GM21526 (cell line): ENCODE measurements at regions not wholly inside any gene's neighbourhood (a gene's known extent, or its start where the extent isn't known, plus 50 kb on each side); places are given as distances from the start of the nearest gene placed in this dataset.
A peak's percentile ranks its signal among the peaks of the same experiment; 100 is the strongest.
"Not testable (repeated sequence)": the region's sequence is repeated elsewhere in the genome, so short reads cannot be mapped to it uniquely, and the experiment has no call there.

ENCODE experiments used
- ATAC-seq: cut with Tn5 transposase; IDR thresholded peaks from one replicate; pipeline ENCODE4 v1.9.1; 2021; ENCODE audit warnings: moderate library complexity; ENCODE audit not compliant: unreplicated experiment, low FRiP score

- not testable (repeated sequence) for ATAC-seq
Measured at GRCh38 chr12:14032191-14032590, 50.8 kb upstream of the GRIN2B start.

- no peak for ATAC-seq
Measured at GRCh38 chr12:14043776-14044175, 62.4 kb upstream of the GRIN2B start.

GRCh38 chr12:14048941-14049545 lies 67.6 kb upstream of the GRIN2B start:
- no peak for ATAC-seq

GRCh38 chr12:14057895-14058294 lies 76.5 kb upstream of the GRIN2B start:
- ATAC-seq = no peak

GRCh38 chr12:14058717-14059116 lies 77.3 kb upstream of the GRIN2B start:
- ATAC-seq = no peak

- ATAC-seq = no peak
Measured at GRCh38 chr12:14059548-14059947, 78.1 kb upstream of the GRIN2B start.

GRCh38 chr12:14065616-14066015 lies 84.2 kb upstream of the GRIN2B start:
- no peak for ATAC-seq

- no peak for ATAC-seq
Measured at GRCh38 chr12:14066021-14066420, 84.6 kb upstream of the GRIN2B start.

- no peak for ATAC-seq
Measured at GRCh38 chr12:14068961-14069360, 87.6 kb upstream of the GRIN2B start.

- ATAC-seq = no peak
Measured at GRCh38 chr12:14071833-14072232, 90.4 kb upstream of the GRIN2B start.

- ATAC-seq = no peak
Measured at GRCh38 chr12:14072987-14073386, 91.6 kb upstream of the GRIN2B start.

- no peak for ATAC-seq
Measured at GRCh38 chr12:14075797-14076393, 94.5 kb upstream of the GRIN2B start.

GRCh38 chr12:14076538-14076937 lies 95.1 kb upstream of the GRIN2B start:
- ATAC-seq = no peak

- no peak for ATAC-seq
Measured at GRCh38 chr12:14086838-14087237, 105.4 kb upstream of the GRIN2B start.

- ATAC-seq = no peak
Measured at GRCh38 chr12:14099994-14100393, 118.6 kb upstream of the GRIN2B start.

GRCh38 chr12:14101556-14101955 lies 120.2 kb upstream of the GRIN2B start:
- not testable (repeated sequence) for ATAC-seq

- peak; percentile 98 for ATAC-seq
Measured at GRCh38 chr12:14111230-14111865, 129.9 kb upstream of the GRIN2B start.

GRCh38 chr12:14113031-14113430 lies 131.6 kb upstream of the GRIN2B start:
- ATAC-seq = no peak

GRCh38 chr12:14126692-14127091 lies 145.3 kb upstream of the GRIN2B start:
- ATAC-seq = no peak

GRCh38 chr12:14129611-14130195 lies 148.3 kb upstream of the GRIN2B start:
- ATAC-seq = no peak

GRCh38 chr12:14135996-14136395 lies 154.6 kb upstream of the GRIN2B start:
- no peak for ATAC-seq

GRCh38 chr12:14138495-14138894 lies 157.1 kb upstream of the GRIN2B start:
- ATAC-seq = no peak
